ENCODE measurements at regions not wholly inside any gene's neighbourhood (a gene's known extent, or its start where the extent isn't known, plus 50 kb on each side); places are given as distances from the start of the nearest gene placed in this dataset.

GRCh38 chr17:77295241-77295853 is 154.6 kb downstream of the SEC14L1 start:
- H3K9me3 Mint-ChIP-seq = no peaks in the 10 kb centered on the region
- peak overlapping the region; percentile 25 for H3K4me3 Mint-ChIP-seq
- H3K36me3 Mint-ChIP-seq = peaks cover 4% of the 10 kb centered on the region
- H3K27me3 Mint-ChIP-seq = no peaks in the 10 kb centered on the region
- H3K4me1 Mint-ChIP-seq (ENCODE audit: unreplicated experiment) = peaks cover 32% of the 10 kb centered on the region
- no peak for DNase-seq (ENCODE audit: extremely low spot score, unreplicated experiment)
- TF ChIP-seq, protein P1, sequence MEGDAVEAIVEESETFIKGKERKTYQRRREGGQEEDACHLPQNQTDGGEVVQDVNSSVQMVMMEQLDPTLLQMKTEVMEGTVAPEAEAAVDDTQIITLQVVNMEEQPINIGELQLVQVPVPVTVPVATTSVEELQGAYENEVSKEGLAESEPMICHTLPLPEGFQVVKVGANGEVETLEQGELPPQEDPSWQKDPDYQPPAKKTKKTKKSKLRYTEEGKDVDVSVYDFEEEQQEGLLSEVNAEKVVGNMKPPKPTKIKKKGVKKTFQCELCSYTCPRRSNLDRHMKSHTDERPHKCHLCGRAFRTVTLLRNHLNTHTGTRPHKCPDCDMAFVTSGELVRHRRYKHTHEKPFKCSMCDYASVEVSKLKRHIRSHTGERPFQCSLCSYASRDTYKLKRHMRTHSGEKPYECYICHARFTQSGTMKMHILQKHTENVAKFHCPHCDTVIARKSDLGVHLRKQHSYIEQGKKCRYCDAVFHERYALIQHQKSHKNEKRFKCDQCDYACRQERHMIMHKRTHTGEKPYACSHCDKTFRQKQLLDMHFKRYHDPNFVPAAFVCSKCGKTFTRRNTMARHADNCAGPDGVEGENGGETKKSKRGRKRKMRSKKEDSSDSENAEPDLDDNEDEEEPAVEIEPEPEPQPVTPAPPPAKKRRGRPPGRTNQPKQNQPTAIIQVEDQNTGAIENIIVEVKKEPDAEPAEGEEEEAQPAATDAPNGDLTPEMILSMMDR (conservative IDR thresholded peaks at IDR 0.05) = no peak
- no peak overlapping the region for H3K27ac Mint-ChIP-seq

DNA sequence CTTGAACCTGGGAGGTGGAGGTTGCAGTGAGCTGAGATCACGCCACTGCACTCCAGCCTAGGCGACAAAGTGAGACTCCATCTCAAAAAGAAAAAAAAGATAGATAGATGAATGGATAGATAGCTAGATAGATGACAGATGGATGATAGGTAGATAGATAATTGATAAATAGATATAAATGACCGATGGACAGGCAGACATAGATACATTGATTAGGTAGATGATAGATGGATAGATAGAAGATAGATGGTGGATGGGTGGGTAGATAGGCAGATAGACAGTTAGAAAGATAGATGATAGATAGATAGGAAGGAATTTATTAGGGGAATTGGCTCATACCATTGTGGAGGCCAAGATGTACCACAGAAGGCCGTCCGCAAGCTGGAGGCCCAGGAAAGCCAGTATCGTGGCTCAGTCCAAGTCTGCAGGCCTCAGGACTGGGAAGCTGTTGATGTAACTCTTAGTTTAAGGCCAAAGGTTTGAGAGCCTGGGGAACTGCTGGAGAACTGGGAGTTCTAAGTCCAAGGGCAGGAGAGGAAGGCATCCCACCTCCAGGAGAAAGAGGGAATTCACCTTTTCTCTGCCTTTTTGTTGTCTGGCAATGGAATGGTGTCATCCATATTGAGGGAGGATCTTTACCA is 156.1 kb downstream of the SEC14L1 start:
- Mint-ChIP-seq H3K27ac (no peak overlapping the region), H3K27me3 (no peaks in the 10 kb centered on the region), H3K4me3 (no peak overlapping the region), H3K4me1 (ENCODE audit: unreplicated experiment) (peaks cover 34% of the 10 kb centered on the region), H3K9me3 (no peaks in the 10 kb centered on the region), H3K36me3 (peaks cover 4% of the 10 kb centered on the region)
- TF ChIP-seq, protein P1 (conservative IDR thresholded peaks at IDR 0.05) = no peak
- DNase-seq (ENCODE audit: extremely low spot score, unreplicated experiment) = no peak

DNA sequence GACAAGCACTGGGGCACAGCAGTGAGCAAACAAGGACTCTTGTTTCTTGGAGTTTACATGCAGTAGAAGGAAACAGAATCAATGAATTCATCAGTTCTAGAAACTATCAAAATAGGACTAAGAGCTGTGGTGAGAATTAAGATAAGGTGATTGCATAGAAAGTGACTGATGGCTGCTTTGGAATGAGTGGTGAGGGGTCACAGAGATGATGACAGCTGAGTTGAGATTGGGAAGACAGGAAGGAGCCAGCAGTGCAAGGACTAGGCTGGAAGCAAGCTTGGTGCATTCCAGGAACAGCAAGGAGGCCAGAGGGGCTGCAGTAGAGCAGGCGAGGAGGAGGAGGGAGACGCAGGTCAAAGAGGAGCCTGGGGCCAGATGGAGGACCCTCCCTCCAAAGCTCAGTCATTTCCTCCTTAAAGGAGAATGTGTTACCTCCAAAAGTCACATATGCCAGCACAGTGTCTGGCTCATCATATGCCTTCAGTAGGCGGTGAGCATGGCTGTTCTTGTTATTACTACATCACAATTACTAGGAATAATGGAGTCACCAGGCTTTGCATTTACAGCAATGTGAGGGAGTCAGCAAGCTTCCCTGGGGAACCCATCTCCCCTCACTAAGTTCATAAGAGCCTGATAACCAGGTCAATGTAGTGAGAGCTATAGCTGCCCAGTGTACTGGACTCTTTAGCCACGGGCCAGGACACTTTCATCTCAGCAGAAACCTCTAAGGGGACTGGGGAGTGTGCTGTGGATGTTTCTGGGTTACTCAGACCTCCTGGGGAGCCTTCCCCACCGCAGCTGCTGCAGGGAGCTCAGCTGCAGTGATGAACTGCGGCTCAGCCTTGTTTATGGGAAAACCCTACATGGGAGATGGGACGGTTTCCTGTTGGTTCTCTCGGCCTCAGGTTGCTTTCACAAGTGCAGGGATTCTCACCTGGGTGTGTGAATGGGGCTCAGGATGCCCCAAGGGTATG is 157.2 kb downstream of the SEC14L1 start:
- no peak overlapping the region for H3K4me3 Mint-ChIP-seq
- peaks cover 36% of the 10 kb centered on the region for H3K4me1 Mint-ChIP-seq (ENCODE audit: unreplicated experiment)
- H3K9me3 Mint-ChIP-seq = no peaks in the 10 kb centered on the region
- no peak for DNase-seq (ENCODE audit: extremely low spot score, unreplicated experiment)
- H3K27me3 Mint-ChIP-seq = no peaks in the 10 kb centered on the region
- TF ChIP-seq, protein P1 (conservative IDR thresholded peaks at IDR 0.05) = no peak
- H3K27ac Mint-ChIP-seq = no peak overlapping the region
- peaks cover 4% of the 10 kb centered on the region for H3K36me3 Mint-ChIP-seq

GRCh38 chr17:77298811-77299210 is 158.0 kb downstream of the SEC14L1 start:
- DNase-seq (ENCODE audit: extremely low spot score, unreplicated experiment) = no peak
- H3K27me3 Mint-ChIP-seq = no peaks in the 10 kb centered on the region
- no peak overlapping the region for H3K27ac Mint-ChIP-seq
- TF ChIP-seq, protein P1 (conservative IDR thresholded peaks at IDR 0.05) = no peak
- H3K9me3 Mint-ChIP-seq = no peaks in the 10 kb centered on the region
- H3K36me3 Mint-ChIP-seq = peaks cover 4% of the 10 kb centered on the region
- H3K4me1 Mint-ChIP-seq (ENCODE audit: unreplicated experiment) = peaks cover 38% of the 10 kb centered on the region
- H3K4me3 Mint-ChIP-seq = no peak overlapping the region

DNA sequence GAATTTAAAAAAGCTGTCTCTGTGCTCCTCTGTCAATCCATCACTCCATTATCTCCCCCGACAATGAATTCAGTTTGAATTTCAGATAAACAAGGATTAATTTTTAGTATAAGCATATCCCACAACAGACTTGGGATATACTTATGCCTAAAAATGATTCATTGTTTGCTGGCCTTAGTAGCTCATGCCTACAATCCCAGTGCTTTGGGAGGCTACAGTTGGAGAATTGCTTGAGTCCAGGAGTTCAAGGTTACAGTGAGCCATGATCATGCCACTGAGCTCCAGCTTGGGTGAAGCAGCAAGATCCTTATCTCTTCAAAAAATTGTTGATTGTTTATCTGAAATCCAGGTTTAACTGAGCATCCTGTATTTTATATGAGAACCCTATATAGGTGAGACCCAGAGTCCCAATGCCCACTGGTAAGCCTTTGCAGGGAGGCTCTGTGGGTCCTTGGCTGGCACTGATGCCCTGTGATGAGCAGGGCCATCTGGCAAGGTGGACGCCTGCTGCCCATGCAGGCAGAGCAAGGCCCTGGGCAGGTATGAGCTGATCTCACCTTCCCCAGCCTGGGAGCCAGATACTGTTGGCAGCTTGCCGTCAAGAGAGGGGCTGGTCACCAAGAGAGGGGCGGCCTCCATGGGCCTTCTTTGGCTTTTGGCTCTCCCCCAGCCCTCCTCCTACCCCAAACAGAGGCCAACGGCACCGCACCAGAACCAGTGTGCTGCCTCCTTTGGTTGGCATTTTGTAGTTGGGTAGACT is 158.7 kb downstream of the SEC14L1 start:
- Mint-ChIP-seq H3K36me3 (peaks cover 4% of the 10 kb centered on the region), H3K4me1 (ENCODE audit: unreplicated experiment) (peaks cover 43% of the 10 kb centered on the region), H3K9me3 (no peaks in the 10 kb centered on the region), H3K27ac (no peak overlapping the region), H3K4me3 (no peak overlapping the region), H3K27me3 (no peaks in the 10 kb centered on the region)
- TF ChIP-seq, protein P1 (conservative IDR thresholded peaks at IDR 0.05) = no peak
- no peak for DNase-seq (ENCODE audit: extremely low spot score, unreplicated experiment)
